SK-N-SH (cell line): ENCODE measurements at regions not wholly inside any gene's neighbourhood (a gene's known extent, or its start where the extent isn't known, plus 50 kb on each side); places are given as distances from the start of the nearest gene placed in this dataset.
"Not testable (repeated sequence)": the region's sequence is repeated elsewhere in the genome, so short reads cannot be mapped to it uniquely, and the experiment has no call there.

Experiments used
- CTCF ChIA-PET: fragments of 300-600, 350-600 bp; formaldehyde crosslinking; extraction: SDS; loops from one replicate; lab custom pipeline; 2021; lab: Yijun Ruan, JAX
- POLR2A ChIA-PET: fragments of 350-600 bp; sonication (Branson Sonifier 250); formaldehyde crosslinking; extraction: SDS; loops from one replicate; lab custom pipeline; 2020; ENCODE audit warnings: antibody characterized with exemption, inconsistent platforms; lab: Yijun Ruan, JAX
- DNase-seq: peaks from one replicate; pipeline ENCODE4 v3.0.0; 2012
- H2AFZ ChIP-seq: fragments of 200-600 bp; sonication (generic); 2 replicates; pipeline ENCODE4 v1.8.1; 2016; ENCODE audit warnings: antibody characterized with exemption, mild to moderate bottlenecking, low read depth
- H3F3A ChIP-seq: fragments of 200-600 bp; sonication (generic); replicated peaks from 2 replicates; pipeline ENCODE3; 2016; ENCODE audit warnings: antibody characterized with exemption, mild to moderate bottlenecking; ENCODE audit not compliant: insufficient read depth
- H3K27ac ChIP-seq, 2 experiments: fragments of 200-500 bp in 1 of 2; fragments of 200-600 bp in 1 of 2; sonication (Bioruptor generic) in 1 of 2; sonication (generic), shearing (Covaris generic) in 1 of 2; 2 replicates each; pipeline versions ENCODE4 v1.5.1 to v1.6.1; 2014 to 2016; ENCODE audit warnings: low read depth in 2 of 2, inconsistent platforms in 1 of 2, low read length in 1 of 2, mild to moderate bottlenecking in 1 of 2, mixed read lengths in 1 of 2
- H3K27me3 ChIP-seq: fragments of 200-600 bp; sonication (generic), shearing (Covaris generic); 2 replicates; pipeline ENCODE4 v1.6.1; 2016; ENCODE audit warnings: mixed run types; ENCODE audit not compliant: insufficient read depth
- H3K36me3 ChIP-seq, 2 experiments: fragments of 200-500 bp in 1 of 2; fragments of 200-600 bp in 1 of 2; sonication (Bioruptor generic) in 1 of 2; sonication (generic) in 1 of 2; replicated peaks in 1 of 2; 2 replicates each; pipeline versions ENCODE3 to v1.5.1; 2014 to 2016; ENCODE audit warnings: low read length in 1 of 2, mild to moderate bottlenecking in 1 of 2; ENCODE audit not compliant: insufficient read depth in 2 of 2, control insufficient read depth in 1 of 2
- H3K4me1 ChIP-seq, 2 experiments: fragments of 200-500 bp in 1 of 2; fragments of 200-600 bp in 1 of 2; sonication (Bioruptor generic) in 1 of 2; sonication (generic), shearing (Covaris generic) in 1 of 2; 2 replicates each; pipeline versions ENCODE4 v1.5.1 to v1.6.1; 2014 to 2016; ENCODE audit warnings: low read depth in 1 of 2, low read length in 1 of 2, mixed run types in 1 of 2; ENCODE audit not compliant: insufficient read depth in 2 of 2, control insufficient read depth in 1 of 2
- H3K4me2 ChIP-seq: fragments of 200-600 bp; sonication (generic), shearing (Covaris generic); 2 replicates; pipeline ENCODE4 v1.6.1; 2017; ENCODE audit warnings: mixed run types
- H3K4me3 ChIP-seq, 2 experiments: fragments of 200-500 bp in 1 of 2; fragments of 200-600 bp in 1 of 2; sonication (Bioruptor generic) in 1 of 2; sonication (generic), shearing (Covaris generic) in 1 of 2; 2 replicates each; pipeline versions ENCODE4 v1.5.1 to v1.8.1; 2014 to 2016; ENCODE audit warnings: low read depth in 2 of 2, inconsistent platforms in 1 of 2, low read length in 1 of 2, mild to moderate bottlenecking in 1 of 2, mixed read lengths in 1 of 2, moderate library complexity in 1 of 2
- H3K79me2 ChIP-seq: fragments of 200-600 bp; sonication (generic); 2 replicates; pipeline ENCODE4 v1.8.1; 2017; ENCODE audit warnings: mild to moderate bottlenecking; ENCODE audit not compliant: insufficient read depth
- H3K9ac ChIP-seq: fragments of 200-600 bp; sonication (generic); 2 replicates; pipeline ENCODE4 v1.6.1; 2017; ENCODE audit warnings: mixed run types
- H3K9me2 ChIP-seq: fragments of 200-600 bp; sonication (generic); 2 replicates; pipeline ENCODE4 v1.6.1; 2017; ENCODE audit warnings: mixed run types
- H3K9me3 ChIP-seq: fragments of 200-600 bp; sonication (generic); 2 replicates; pipeline ENCODE4 v1.6.1; 2017; ENCODE audit warnings: mixed run types, mild to moderate bottlenecking, moderate library complexity
- H4K20me1 ChIP-seq: fragments of 200-600 bp; sonication (generic); 2 replicates; pipeline ENCODE4 v1.6.1; 2017; ENCODE audit warnings: mild to moderate bottlenecking, mixed run types; ENCODE audit not compliant: insufficient read depth
- FOXJ3 ChIP-seq: sonication (generic); formaldehyde crosslinking; IDR thresholded peaks from 2 replicates; pipeline ENCODE4 v1.5.1; 2020; ENCODE audit warnings: mild to moderate bottlenecking, missing genetic modification reagents
- FOXM1 ChIP-seq: IDR thresholded peaks from 2 replicates; pipeline ENCODE4 v1.4.0; 2012; ENCODE audit warnings: low read depth, mild to moderate bottlenecking
- GATA2 ChIP-seq: sonication (generic); formaldehyde crosslinking; IDR thresholded peaks from 2 replicates; pipeline ENCODE4 v1.5.0; 2020; ENCODE audit warnings: mild to moderate bottlenecking, missing genetic modification reagents
- IRF3 ChIP-seq: fragments of 150-350 bp; IDR thresholded peaks from 2 replicates; pipeline ENCODE4 v1.6.1; 2016; ENCODE audit warnings: mild to moderate bottlenecking, low read depth, low read length
- MAX ChIP-seq: IDR thresholded peaks from 2 replicates; pipeline ENCODE4 v1.4.0; 2012; ENCODE audit warnings: low read depth
- MEF2A ChIP-seq: IDR thresholded peaks from 2 replicates; pipeline ENCODE4 v1.4.0; 2012; ENCODE audit warnings: low read depth, borderline replicate concordance
- MXI1 ChIP-seq: IDR thresholded peaks from 2 replicates; pipeline ENCODE4 v1.6.1; 2012; ENCODE audit warnings: mild to moderate bottlenecking, low read depth, low read length, improper control_type of control experiment
- NRF1 ChIP-seq: IDR thresholded peaks from 2 replicates; pipeline ENCODE4 v1.6.1; 2012; ENCODE audit warnings: low read depth, mild to moderate bottlenecking, low read length
- PBX3 ChIP-seq: IDR thresholded peaks from 2 replicates; pipeline ENCODE4; 2012
- POLR2AphosphoS5 ChIP-seq: IDR thresholded peaks from 2 replicates; pipeline ENCODE4 v1.6.1; 2012; ENCODE audit warnings: low read depth, low read length
- REST ChIP-seq: IDR thresholded peaks from 2 replicates; pipeline ENCODE4 v1.6.1; 2012; ENCODE audit warnings: mild to moderate bottlenecking, low read depth, low read length, moderate library complexity
- RFX5 ChIP-seq: IDR thresholded peaks from 2 replicates; pipeline ENCODE4 v1.6.1; 2012; ENCODE audit warnings: mild to moderate bottlenecking, improper control_type of control experiment, low read length
- RXRA ChIP-seq: IDR thresholded peaks from 2 replicates; pipeline ENCODE4 v1.4.0; 2012; ENCODE audit warnings: low read depth, mild to moderate bottlenecking, borderline replicate concordance
- SIN3A ChIP-seq: IDR thresholded peaks from 2 replicates; pipeline ENCODE4 v1.6.1; 2012; ENCODE audit warnings: low read depth, mild to moderate bottlenecking, low read length, moderate library complexity, borderline replicate concordance
- SMC3 ChIP-seq: IDR thresholded peaks from 2 replicates; pipeline ENCODE4 v1.6.1; 2012; ENCODE audit warnings: low read depth, low read length, improper control_type of control experiment
- TAF1 ChIP-seq: IDR thresholded peaks from 2 replicates; pipeline ENCODE4 v1.6.1; 2012; ENCODE audit warnings: low read depth, mild to moderate bottlenecking, low read length, moderate library complexity, borderline replicate concordance
- TEAD4 ChIP-seq: IDR thresholded peaks from 2 replicates; pipeline ENCODE4 v1.4.0; 2012; ENCODE audit warnings: mild to moderate bottlenecking, borderline replicate concordance; ENCODE audit not compliant: insufficient read depth
- USF1 ChIP-seq: IDR thresholded peaks from 2 replicates; pipeline ENCODE4 v1.4.0; 2012; ENCODE audit warnings: low read depth, borderline replicate concordance
- YY1 ChIP-seq: IDR thresholded peaks from 2 replicates; pipeline ENCODE4 v1.4.0; 2012; ENCODE audit warnings: low read depth, mild to moderate bottlenecking
- WGBS: methylation state at CpG from one replicate; pipeline ENCODE4 v1.1.6; 2017; ENCODE audit warnings: low lambda C conversion rate; 5-methylcytosine and 5-hydroxymethylcytosine counted together

- no peak for TF ChIP-seq REST
- TF ChIP-seq MAX = no peak
- no peak for TF ChIP-seq FOXM1
- no peak for TF ChIP-seq MXI1
- no peak for TF ChIP-seq TEAD4
- TF ChIP-seq YY1 = no peak
- TF ChIP-seq TAF1 = no peak
- no peak for TF ChIP-seq SMC3
- TF ChIP-seq, all 33 proteins: peak for 0
Measured at GRCh38 chr2:84300696-84301029, 158.4 kb downstream of the SUCLG1 start (continued).

- H3K9me3 ChIP-seq, H2AFZ ChIP-seq, H3K36me3 ChIP-seq, H3F3A ChIP-seq, H3K9me2 ChIP-seq, POLR2A ChIA-PET, H3K9ac ChIP-seq, DNase-seq, H3K79me2 ChIP-seq, H3K4me3 ChIP-seq, H3K27ac ChIP-seq, H3K27me3 ChIP-seq, H3K4me1 ChIP-seq, H3K4me2 ChIP-seq, H4K20me1 ChIP-seq: not testable (repeated sequence)
- 20% methylated on average over 8 of the region's 8 CpGs for WGBS
- CTCF ChIA-PET = interaction anchor here (0.7 to 1.5 kb wide), 2 partner anchors 21 to 23 kb away, joined by 3 read pairs; no protein-coding TSS in a partner anchor
Measured at GRCh38 chr2:84300001-84300695, 158.9 kb downstream of the SUCLG1 start.

- H3K4me1 ChIP-seq = no peaks in the 10 kb centered on the region
- no peaks in the 10 kb centered on the region for H3K9me2 ChIP-seq
- CTCF ChIA-PET = interaction anchor here (1.1 to 1.5 kb wide), 3 partner anchors 15 to 276 kb away, joined by 3 to 10 read pairs (median 4); no protein-coding TSS in a partner anchor
- no peak overlapping the region for H3K9ac ChIP-seq
- H3K27ac ChIP-seq = no peak overlapping the region
- no peak overlapping the region for H3K4me2 ChIP-seq
- POLR2A ChIA-PET = no interaction called here
- H2AFZ ChIP-seq = no peak overlapping the region
- peaks cover 5% of the 10 kb centered on the region; the same call in 1 of the 2 replicates for H3K27me3 ChIP-seq
- no peaks in the 10 kb centered on the region for H3K79me2 ChIP-seq
- no peaks in the 10 kb centered on the region for H3F3A ChIP-seq
- no peak overlapping the region for H3K4me3 ChIP-seq
- 31% methylated on average over 3 of the region's 3 CpGs for WGBS
- no peaks in the 10 kb centered on the region for H3K9me3 ChIP-seq
- H4K20me1 ChIP-seq = no peaks in the 10 kb centered on the region
- H3K36me3 ChIP-seq = no peaks in the 10 kb centered on the region
- DNase-seq = no peak
- TF ChIP-seq MXI1 = no peak
- no peak for TF ChIP-seq RFX5
- TF ChIP-seq IRF3 = no peak
- no peak for TF ChIP-seq USF1
- TF ChIP-seq GATA2 (CRISPR knock-in tag) = no peak
- no peak for TF ChIP-seq RXRA
- TF ChIP-seq NRF1 = no peak
- TF ChIP-seq YY1 = no peak
- TF ChIP-seq POLR2AphosphoS5 = no peak
- TF ChIP-seq MEF2A = no peak
- TF ChIP-seq SIN3A = no peak
- no peak for TF ChIP-seq FOXJ3 (CRISPR knock-in tag)
- TF ChIP-seq PBX3 = no peak
- TF ChIP-seq FOXM1 = no peak
Measured at GRCh38 chr2:84299211-84299775, 159.8 kb downstream of the SUCLG1 start.
